Cardiac muscle cell (in vitro differentiated cells and primary cell): ENCODE measurements at regions not wholly inside any gene's neighbourhood (a gene's known extent, or its start where the extent isn't known, plus 50 kb on each side); places are given as distances from the start of the nearest gene placed in this dataset.

Experiments
- DNase-seq, 2 donors: peaks; one replicate each; pipeline versions ENCODE4 v3.0.0 to v3.0.0-alpha.2; 2010 to 2017; ENCODE audit warnings: low read depth in 1 of 2, low spot score in 1 of 2
- H3K27ac ChIP-seq: fragments of 200-600 bp; sonication (generic); 2 replicates; pipeline ENCODE4 v1.5.1; 2016
- H3K27me3 ChIP-seq: fragments of 200-600 bp; sonication (generic); 2 replicates; pipeline ENCODE4 v1.6.0; 2016; ENCODE audit warnings: control low read depth
- H3K36me3 ChIP-seq: fragments of 200-600 bp; sonication (generic); 2 replicates; pipeline ENCODE4 v1.5.1; 2016; ENCODE audit warnings: control low read depth
- H3K4me1 ChIP-seq: fragments of 200-600 bp; sonication (generic); 2 replicates; pipeline ENCODE4 v1.8.1; 2017; ENCODE audit warnings: low read depth, mild to moderate bottlenecking, mixed run types
- H3K4me3 ChIP-seq: fragments of 200-600 bp; sonication (generic); 2 replicates; pipeline ENCODE4 v1.5.1; 2016; ENCODE audit warnings: mild to moderate bottlenecking
- H3K9me3 ChIP-seq: fragments of 200-600 bp; sonication (generic); 2 replicates; pipeline ENCODE4 v1.5.1; 2017; ENCODE audit warnings: low read depth, mild to moderate bottlenecking, control low read depth
- TF ChIP-seq, protein P1 (sequence below): IDR thresholded peaks from 2 replicates; pipeline ENCODE4 v1.5.1; 2012; ENCODE audit warnings: low read depth, mild to moderate bottlenecking, low read length

DNA sequence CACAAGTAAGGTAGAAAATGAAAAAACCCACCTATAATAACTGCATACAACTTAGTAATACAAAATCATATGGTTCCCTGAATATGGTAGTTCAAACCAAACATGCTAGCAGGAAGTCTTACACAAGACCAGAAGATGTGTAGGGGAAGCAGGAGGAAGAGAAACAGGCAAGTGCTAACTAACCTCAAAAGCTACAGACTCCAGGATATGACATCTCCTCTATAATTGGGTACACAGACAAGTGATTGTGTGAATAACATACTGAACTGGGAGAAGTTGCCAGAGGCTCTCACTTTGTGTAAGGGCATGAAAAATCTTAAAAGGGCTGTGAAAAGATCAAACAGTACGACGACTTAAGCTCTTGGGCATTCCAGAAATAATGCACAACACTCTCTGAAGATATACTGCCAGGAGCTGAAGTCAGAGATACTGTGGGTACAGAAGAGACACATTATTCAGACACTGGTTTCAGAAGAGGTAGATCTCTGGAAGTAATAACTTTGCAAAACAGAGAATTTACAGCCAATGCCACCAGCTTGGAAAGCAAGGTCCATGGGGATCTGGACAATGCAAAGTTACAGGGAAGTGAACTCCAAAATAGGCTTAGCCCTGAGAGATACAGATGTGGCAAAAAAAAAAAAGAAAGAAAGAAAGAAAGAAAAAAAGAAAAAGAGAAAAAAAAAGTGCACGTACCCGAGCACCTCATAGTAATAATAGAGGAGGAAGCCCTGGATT is 767.2 kb downstream of the TNS3 start:
- H3K4me1 ChIP-seq = no peaks in the 10 kb centered on the region
- H3K27ac ChIP-seq = no peak overlapping the region
- no peaks in the 10 kb centered on the region for H3K27me3 ChIP-seq
- TF ChIP-seq, protein P1, sequence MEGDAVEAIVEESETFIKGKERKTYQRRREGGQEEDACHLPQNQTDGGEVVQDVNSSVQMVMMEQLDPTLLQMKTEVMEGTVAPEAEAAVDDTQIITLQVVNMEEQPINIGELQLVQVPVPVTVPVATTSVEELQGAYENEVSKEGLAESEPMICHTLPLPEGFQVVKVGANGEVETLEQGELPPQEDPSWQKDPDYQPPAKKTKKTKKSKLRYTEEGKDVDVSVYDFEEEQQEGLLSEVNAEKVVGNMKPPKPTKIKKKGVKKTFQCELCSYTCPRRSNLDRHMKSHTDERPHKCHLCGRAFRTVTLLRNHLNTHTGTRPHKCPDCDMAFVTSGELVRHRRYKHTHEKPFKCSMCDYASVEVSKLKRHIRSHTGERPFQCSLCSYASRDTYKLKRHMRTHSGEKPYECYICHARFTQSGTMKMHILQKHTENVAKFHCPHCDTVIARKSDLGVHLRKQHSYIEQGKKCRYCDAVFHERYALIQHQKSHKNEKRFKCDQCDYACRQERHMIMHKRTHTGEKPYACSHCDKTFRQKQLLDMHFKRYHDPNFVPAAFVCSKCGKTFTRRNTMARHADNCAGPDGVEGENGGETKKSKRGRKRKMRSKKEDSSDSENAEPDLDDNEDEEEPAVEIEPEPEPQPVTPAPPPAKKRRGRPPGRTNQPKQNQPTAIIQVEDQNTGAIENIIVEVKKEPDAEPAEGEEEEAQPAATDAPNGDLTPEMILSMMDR = no peak
- DNase-seq = peak in 1 of 2 donors; percentile 23
- H3K4me3 ChIP-seq = no peak overlapping the region
- H3K36me3 ChIP-seq = no peaks in the 10 kb centered on the region
- H3K9me3 ChIP-seq = no peaks in the 10 kb centered on the region

DNA sequence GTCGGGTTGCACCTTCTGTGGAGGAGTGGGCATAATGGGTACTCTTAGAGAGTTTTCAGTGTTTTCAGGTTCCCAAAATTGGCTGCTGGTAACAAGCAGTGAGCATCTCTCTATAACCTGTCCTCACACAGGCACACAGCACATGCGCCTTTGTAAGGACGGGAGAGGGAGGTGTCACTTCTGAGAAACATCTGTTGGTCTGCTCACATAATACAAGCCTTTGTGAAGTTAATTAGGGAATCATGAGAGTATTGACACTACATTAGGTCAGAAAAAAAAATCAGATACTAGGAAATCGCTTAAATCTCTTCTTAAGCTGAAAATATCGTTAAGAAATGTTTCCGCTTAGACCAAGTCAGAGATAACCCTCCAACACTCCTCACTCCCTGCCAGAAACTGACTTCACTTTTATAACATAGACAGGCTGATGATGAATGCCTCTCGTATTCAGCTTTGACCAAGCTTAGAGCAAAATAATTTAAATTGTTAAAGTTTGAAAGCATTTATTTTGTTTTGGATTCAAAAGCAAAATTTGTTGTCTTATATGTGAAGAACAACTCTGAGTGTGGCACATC is 769.7 kb downstream of the TNS3 start:
- peak in 1 of 2 donors; percentile 24 for DNase-seq
- Histone ChIP-seq H3K4me1 (no peaks in the 10 kb centered on the region), H3K27ac (no peak overlapping the region), H3K4me3 (no peak overlapping the region), H3K9me3 (no peaks in the 10 kb centered on the region), H3K27me3 (no peaks in the 10 kb centered on the region), H3K36me3 (no peaks in the 10 kb centered on the region)
- TF ChIP-seq, protein P1 = no peak

DNA sequence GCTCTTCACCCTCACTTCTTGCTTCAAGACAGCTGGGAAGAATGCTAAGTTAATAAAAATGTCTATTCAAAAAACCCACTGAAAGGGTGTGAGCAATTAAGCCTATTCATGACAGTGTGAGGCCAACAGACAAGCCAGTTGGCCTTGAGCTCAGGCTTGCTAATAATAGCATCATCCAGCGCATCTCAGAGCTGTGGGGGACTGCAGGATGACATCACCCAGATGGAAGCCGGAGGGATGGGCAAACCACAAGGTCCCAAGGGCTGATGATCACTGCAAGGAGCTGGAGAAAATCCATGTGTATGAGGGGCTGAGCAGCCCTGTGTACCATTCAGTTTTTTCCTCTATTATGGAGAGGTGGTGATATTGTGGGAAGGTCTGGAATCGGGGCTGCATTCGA is 770.4 kb downstream of the TNS3 start:
- TF ChIP-seq, protein P1 = no peak
- H3K27me3 ChIP-seq = no peaks in the 10 kb centered on the region
- no peak overlapping the region for H3K27ac ChIP-seq
- H3K4me1 ChIP-seq = no peaks in the 10 kb centered on the region
- no peak overlapping the region for H3K4me3 ChIP-seq
- peak in 1 of 2 donors; percentile 86 for DNase-seq
- H3K36me3 ChIP-seq = no peaks in the 10 kb centered on the region
- no peaks in the 10 kb centered on the region for H3K9me3 ChIP-seq

DNA sequence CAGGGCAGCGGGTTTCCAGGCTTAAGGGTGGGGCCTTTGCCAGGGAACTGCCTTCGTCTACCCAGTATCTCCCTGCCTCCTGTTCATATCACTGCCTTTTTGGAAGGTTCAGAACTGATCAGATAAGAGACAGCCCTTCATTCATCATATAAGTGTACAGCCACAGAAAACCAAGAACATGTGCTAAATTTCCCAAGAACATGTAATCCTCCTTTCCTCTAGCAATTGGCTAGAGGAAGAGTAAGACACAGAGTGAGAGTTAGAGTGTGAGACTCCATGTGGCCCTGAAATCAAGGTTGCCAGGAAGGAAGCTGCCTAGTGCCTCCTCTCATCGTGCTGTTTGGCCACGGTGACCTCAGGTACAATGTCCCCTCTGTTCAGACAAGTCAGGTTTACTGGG is 770.9 kb downstream of the TNS3 start:
- no peak overlapping the region for H3K4me3 ChIP-seq
- H3K36me3 ChIP-seq = no peaks in the 10 kb centered on the region
- DNase-seq = no peak
- no peaks in the 10 kb centered on the region for H3K27me3 ChIP-seq
- no peaks in the 10 kb centered on the region for H3K4me1 ChIP-seq
- TF ChIP-seq, protein P1 = no peak
- no peak overlapping the region for H3K27ac ChIP-seq
- no peaks in the 10 kb centered on the region for H3K9me3 ChIP-seq

DNA sequence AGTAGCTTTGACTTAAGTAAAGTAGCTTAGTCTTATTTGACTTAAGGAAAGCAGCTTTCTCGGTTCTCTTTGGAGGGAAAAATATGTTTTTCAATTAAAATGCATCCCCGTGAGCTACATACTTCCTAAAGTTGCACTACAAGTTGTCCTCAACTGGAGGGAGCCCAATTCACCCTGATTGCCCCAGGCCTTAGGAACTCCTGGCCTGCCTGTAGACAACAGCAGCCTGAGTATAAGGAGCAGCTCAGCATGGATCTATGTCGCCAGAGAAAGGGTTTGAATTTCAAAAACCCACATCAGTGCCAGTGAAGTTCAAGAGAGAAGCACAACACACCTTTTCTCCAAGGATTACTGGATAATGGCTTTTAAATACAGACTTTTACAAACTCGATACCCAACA is 772.0 kb downstream of the TNS3 start:
- DNase-seq = no peak

More for the DNA sequence above, 772.0 kb downstream of the TNS3 start:
- no peaks in the 10 kb centered on the region for H3K4me1 ChIP-seq
- TF ChIP-seq, protein P1 = no peak
- H3K27ac ChIP-seq = no peak overlapping the region
- no peaks in the 10 kb centered on the region for H3K36me3 ChIP-seq
- no peaks in the 10 kb centered on the region for H3K9me3 ChIP-seq
- no peaks in the 10 kb centered on the region for H3K27me3 ChIP-seq
- H3K4me3 ChIP-seq = no peak overlapping the region
